Neural progenitor cell (in vitro differentiated cells): ENCODE measurements at regions not wholly inside any gene's neighbourhood (a gene's known extent, or its start where the extent isn't known, plus 50 kb on each side); places are given as distances from the start of the nearest gene placed in this dataset.

Source experiments
- CTCF ChIP-seq: fragments of 200-600 bp; sonication (generic); IDR thresholded peaks from 2 replicates; pipeline ENCODE4 v1.5.1; 2017; ENCODE audit warnings: antibody characterized with exemption, mild to moderate bottlenecking
- EZH2 ChIP-seq: fragments of 200-600 bp; sonication (generic); IDR thresholded peaks from 2 replicates; pipeline ENCODE4 v1.6.1; 2017; ENCODE audit warnings: antibody characterized with exemption, mild to moderate bottlenecking, moderate library complexity
- EZH2phosphoT487 ChIP-seq: fragments of 200-600 bp; sonication (generic); IDR thresholded peaks from 2 replicates; pipeline ENCODE4 v1.6.1; 2017; ENCODE audit warnings: antibody characterized with exemption

GRCh38 chr12:93056971-93057535, 128.0 kb upstream of the EEA1 start:
- TF ChIP-seq CTCF (no peak), EZH2phosphoT487 (no peak), EZH2 (no peak)
